SKM-1 (cell line): ENCODE measurements at regions not wholly inside any gene's neighbourhood (a gene's known extent, or its start where the extent isn't known, plus 50 kb on each side); places are given as distances from the start of the nearest gene placed in this dataset.

Source experiments
- DNase-seq: peaks from one replicate; lab custom pipeline; 2025; ENCODE audit not compliant: unreplicated experiment; lab: John Stamatoyannopoulos, UW

GRCh38 chr4:180566492-180566891 is 1676.7 kb upstream of the TENM3 start:
- no peak for DNase-seq

GRCh38 chr4:180567080-180567479 is 1676.1 kb upstream of the TENM3 start:
- no peak for DNase-seq

- no peak for DNase-seq
Observed at GRCh38 chr4:180571516-180572055, 1671.6 kb upstream of the TENM3 start.

- no peak for DNase-seq
Observed at GRCh38 chr4:180578175-180578574, 1665.0 kb upstream of the TENM3 start.

- DNase-seq, result no peak
Observed at GRCh38 chr4:180581061-180581460, 1662.1 kb upstream of the TENM3 start.

GRCh38 chr4:180587379-180587778 is 1655.8 kb upstream of the TENM3 start:
- no peak for DNase-seq

GRCh38 chr4:180589575-180589974 is 1653.6 kb upstream of the TENM3 start:
- no peak for DNase-seq

- DNase-seq, result no peak
Observed at GRCh38 chr4:180596888-180597483, 1646.2 kb upstream of the TENM3 start.

GRCh38 chr4:180598281-180598680 is 1644.9 kb upstream of the TENM3 start:
- peak; percentile 24 for DNase-seq

- DNase-seq, result no peak
Observed at GRCh38 chr4:180603791-180604190, 1639.4 kb upstream of the TENM3 start.

- DNase-seq, result no peak
Observed at GRCh38 chr4:180610324-180610723, 1632.9 kb upstream of the TENM3 start.

- DNase-seq, result no peak
Observed at GRCh38 chr4:180615746-180616145, 1627.5 kb upstream of the TENM3 start.

GRCh38 chr4:180617196-180617595 is 1626.0 kb upstream of the TENM3 start:
- no peak for DNase-seq

GRCh38 chr4:180618396-180618795 is 1624.8 kb upstream of the TENM3 start:
- DNase-seq, result no peak

- DNase-seq, result no peak
Observed at GRCh38 chr4:180619440-180619839, 1623.8 kb upstream of the TENM3 start.

GRCh38 chr4:180622254-180622653 is 1620.9 kb upstream of the TENM3 start:
- DNase-seq, result no peak

- no peak for DNase-seq
Observed at GRCh38 chr4:180625653-180626052, 1617.5 kb upstream of the TENM3 start.

- DNase-seq, result no peak
Observed at GRCh38 chr4:180630012-180630665, 1613.1 kb upstream of the TENM3 start.

GRCh38 chr4:180634306-180634705 is 1608.9 kb upstream of the TENM3 start:
- DNase-seq, result no peak

GRCh38 chr4:180635281-180635680 is 1607.9 kb upstream of the TENM3 start:
- DNase-seq, result no peak

GRCh38 chr4:180636696-180637404 is 1606.4 kb upstream of the TENM3 start:
- DNase-seq, result no peak

GRCh38 chr4:180637616-180638015 is 1605.6 kb upstream of the TENM3 start:
- no peak for DNase-seq
